Fibroblast of mammary gland (primary cell): ENCODE measurements at regions not wholly inside any gene's neighbourhood (a gene's known extent, or its start where the extent isn't known, plus 50 kb on each side); places are given as distances from the start of the nearest gene placed in this dataset.

Experiments used
- DNase-seq: peaks from one replicate; pipeline ENCODE4 v3.0.0-alpha.2; 2010; ENCODE audit warnings: low read depth
- H3K4me3 ChIP-seq: 2 replicates; pipeline ENCODE4 v1.5.1; 2011; ENCODE audit warnings: low read depth, mild to moderate bottlenecking, low read length, moderate library complexity; ENCODE audit not compliant: control insufficient read depth
- TF ChIP-seq, protein P1 (sequence below): conservative IDR thresholded peaks from 2 replicates; pipeline ENCODE4 v1.5.1; 2011; ENCODE audit warnings: low read depth, low read length, inconsistent platforms; ENCODE audit not compliant: control insufficient read depth, insufficient read depth

DNA sequence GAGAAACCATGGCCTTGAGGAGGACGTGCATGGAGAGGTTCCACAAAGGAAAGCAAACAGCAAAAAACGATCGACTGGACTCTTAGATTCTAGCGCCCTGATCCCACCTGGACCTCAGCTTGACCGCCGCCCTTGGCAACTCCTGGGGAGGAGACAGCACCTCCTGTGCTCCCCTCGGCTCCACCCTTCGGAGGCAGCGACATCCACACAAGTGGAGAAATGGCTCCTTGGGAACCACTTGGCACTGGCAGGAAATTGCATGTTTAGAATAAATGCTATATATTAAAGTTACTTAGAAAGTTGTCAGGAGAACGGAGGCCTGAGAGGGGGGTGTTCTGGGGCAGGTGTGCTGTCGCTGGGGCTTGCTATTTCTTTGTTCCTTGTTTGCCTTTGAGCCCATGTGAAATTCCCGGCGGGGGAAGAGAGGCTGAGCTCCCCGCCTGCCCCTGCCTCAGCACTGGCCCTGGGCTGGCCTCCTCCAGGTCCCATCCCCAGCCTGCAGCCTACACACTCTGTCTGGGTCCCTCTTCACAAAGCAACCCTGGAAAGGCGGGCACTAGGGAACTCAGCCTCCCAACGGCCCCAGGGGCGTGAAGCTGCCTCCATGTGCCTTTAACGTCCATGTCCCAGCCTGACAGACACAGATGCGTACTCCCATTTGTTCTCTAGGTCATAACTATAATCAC lies 395.3 kb downstream of the BRD1 start:
- no peak overlapping the region for H3K4me3 ChIP-seq
- no peak for DNase-seq
- TF ChIP-seq, protein P1, sequence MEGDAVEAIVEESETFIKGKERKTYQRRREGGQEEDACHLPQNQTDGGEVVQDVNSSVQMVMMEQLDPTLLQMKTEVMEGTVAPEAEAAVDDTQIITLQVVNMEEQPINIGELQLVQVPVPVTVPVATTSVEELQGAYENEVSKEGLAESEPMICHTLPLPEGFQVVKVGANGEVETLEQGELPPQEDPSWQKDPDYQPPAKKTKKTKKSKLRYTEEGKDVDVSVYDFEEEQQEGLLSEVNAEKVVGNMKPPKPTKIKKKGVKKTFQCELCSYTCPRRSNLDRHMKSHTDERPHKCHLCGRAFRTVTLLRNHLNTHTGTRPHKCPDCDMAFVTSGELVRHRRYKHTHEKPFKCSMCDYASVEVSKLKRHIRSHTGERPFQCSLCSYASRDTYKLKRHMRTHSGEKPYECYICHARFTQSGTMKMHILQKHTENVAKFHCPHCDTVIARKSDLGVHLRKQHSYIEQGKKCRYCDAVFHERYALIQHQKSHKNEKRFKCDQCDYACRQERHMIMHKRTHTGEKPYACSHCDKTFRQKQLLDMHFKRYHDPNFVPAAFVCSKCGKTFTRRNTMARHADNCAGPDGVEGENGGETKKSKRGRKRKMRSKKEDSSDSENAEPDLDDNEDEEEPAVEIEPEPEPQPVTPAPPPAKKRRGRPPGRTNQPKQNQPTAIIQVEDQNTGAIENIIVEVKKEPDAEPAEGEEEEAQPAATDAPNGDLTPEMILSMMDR = no peak

DNA sequence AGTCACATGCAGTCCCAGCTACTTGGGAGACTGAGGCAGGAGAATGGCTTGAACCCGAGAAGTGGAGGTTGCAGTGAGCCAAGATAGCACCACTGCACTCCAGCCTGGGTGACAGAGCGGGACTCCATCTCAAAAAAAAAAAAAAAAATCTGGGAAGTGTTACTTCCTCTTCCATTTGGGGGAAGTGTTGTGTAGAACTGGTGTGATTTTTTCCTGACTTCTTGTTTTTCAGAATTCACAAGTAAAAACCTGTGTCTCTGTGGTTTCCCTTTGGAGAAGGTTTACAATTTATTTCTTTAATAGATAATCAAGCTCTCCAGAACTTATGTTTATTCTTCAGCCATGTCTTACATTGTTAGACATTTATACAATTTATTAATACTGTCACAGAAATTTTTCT lies 396.1 kb downstream of the BRD1 start:
- no peak for DNase-seq
- no peak overlapping the region for H3K4me3 ChIP-seq
- TF ChIP-seq, protein P1 = no peak

DNA sequence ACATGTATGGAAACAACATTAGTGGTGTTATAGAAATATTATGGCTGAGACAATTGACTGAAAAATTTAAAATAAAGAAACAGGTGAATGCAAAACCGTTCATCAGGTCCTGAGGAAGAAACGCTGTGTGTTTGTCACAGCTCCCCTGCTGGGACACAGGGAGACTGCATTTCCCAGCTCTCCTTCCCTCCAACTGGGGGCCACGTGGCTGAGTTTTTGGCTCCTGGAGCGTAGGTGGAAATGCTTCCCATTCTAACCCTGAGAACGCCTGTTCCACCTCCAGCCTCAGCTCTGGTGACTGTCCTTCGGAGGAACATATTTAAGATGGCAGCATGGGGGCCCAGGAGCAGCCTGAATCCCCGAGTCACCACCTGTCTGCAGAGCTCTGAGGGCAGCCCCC lies 398.6 kb downstream of the BRD1 start:
- no peak for DNase-seq
- no peak overlapping the region for H3K4me3 ChIP-seq
- TF ChIP-seq, protein P1 = no peak

DNA sequence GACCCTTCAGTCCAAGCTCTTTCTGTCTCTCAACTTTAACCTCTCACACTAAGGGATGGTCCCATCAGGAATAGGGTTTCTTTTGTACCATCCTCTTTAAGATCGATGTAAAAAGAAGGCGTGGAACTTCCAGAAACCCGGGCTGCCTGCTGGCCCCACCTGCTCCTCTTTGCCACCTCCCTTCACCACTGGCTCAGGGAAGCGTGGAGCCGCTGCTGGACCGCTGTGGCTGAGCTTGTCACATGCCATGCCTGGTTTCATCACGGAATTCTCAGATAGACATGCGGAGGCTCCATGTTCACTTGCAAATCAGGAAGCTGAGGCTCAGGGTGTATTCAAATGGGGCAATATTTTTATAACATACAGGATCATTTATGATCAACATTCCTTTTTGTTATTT lies 399.7 kb downstream of the BRD1 start:
- no peak overlapping the region for H3K4me3 ChIP-seq
- TF ChIP-seq, protein P1 = no peak
- no peak for DNase-seq

DNA sequence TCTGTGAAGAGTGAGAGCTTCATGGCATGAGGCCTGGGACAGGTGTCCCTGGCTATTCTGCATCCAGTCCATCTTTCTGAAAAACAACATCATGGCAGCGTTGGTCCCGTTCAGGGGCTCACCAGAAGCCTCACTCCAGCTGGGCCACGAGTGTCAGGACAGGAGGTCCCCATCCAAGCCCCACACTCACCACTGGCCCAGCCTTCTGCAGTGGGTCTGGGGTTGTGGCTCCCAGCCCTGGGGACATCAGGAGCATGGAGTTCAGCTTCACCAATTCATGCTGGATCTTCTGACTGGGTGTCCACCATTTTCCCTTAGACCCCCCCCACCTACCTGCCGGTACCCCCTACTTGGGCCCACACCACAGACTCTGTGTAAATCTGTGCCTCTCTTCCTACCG lies 400.3 kb downstream of the BRD1 start:
- no peak for DNase-seq
- TF ChIP-seq, protein P1 = no peak
- no peak overlapping the region for H3K4me3 ChIP-seq

DNA sequence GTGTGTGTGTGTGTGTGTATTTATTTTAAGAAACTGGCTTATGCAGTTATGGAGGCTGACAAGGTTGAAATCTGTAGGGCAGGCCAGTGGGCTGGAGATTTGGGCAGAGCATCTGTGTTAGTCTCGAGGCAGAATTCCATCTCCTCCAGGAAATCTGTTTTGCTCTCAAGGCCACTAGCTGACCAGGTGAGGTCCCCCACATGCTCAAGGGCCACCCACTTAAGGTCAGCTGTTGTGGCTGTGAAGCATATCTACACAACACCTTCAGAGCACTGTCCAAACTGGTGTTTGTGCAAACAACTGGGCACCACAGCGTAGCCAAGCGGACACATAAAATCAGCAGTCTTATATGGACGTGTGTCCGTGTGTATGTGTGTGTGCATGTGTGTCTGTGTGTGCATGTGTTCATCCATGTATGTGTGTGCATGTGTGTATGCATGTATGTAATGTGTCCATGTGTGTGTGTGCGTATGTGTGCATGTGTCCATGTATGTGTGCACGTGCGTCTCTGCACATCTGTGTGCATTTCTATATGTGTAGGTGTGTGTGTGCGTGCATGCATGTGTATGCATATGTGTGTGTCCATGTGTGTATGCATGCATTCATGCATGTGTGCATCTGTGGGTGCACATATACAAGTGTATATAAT lies 400.9 kb downstream of the BRD1 start:
- no peak for DNase-seq
- TF ChIP-seq, protein P1 = no peak
- H3K4me3 ChIP-seq = no peak overlapping the region
